ENCODE measurements at regions not wholly inside any gene's neighbourhood (a gene's known extent, or its start where the extent isn't known, plus 50 kb on each side); places are given as distances from the start of the nearest gene placed in this dataset.

DNA sequence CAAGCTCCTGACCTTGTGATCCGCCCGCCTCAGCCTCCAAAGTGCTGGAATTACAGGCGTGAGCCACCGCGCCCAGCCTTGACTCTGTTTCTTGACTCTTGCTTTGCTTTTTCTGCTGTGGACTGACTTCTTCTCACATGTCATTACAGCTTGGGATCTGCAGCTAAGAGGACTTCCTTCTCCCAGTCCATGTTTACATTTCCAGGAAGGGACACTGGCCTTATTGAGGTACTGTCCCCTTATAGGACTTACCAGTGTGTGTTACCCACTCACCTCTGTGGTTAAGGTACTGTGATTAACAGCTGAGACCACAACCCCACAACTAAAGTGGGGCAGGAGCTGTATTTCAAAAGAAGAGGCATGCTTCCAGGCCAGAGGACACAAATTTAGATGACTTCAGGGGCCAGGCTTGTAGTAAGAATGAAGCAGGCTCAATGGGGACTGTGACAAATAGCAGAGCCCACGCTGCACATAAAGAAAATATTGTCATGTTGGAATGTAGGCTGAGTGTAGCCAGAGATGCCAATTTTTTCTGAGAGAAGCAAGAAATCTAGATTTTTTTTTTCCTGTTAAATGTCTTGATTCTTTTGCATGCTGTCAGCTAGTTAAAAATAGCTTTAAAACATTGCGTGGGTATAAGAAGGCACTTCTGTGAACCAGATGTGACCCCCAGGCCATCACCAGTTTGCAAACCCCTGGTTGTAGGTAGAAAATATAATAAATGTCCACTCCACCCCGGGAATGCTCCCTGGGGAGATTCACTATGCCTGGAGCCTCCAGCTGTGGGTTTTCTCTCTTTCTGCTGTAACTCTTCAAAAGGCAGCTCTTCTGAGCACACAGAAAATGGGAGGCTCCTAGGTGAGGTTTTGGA lies 75.0 kb downstream of the PTPDC1 start:
- no peak for DNase-seq (ENCODE audit: low read depth in 3 of 3, low spot score in 1 of 3)

DNA sequence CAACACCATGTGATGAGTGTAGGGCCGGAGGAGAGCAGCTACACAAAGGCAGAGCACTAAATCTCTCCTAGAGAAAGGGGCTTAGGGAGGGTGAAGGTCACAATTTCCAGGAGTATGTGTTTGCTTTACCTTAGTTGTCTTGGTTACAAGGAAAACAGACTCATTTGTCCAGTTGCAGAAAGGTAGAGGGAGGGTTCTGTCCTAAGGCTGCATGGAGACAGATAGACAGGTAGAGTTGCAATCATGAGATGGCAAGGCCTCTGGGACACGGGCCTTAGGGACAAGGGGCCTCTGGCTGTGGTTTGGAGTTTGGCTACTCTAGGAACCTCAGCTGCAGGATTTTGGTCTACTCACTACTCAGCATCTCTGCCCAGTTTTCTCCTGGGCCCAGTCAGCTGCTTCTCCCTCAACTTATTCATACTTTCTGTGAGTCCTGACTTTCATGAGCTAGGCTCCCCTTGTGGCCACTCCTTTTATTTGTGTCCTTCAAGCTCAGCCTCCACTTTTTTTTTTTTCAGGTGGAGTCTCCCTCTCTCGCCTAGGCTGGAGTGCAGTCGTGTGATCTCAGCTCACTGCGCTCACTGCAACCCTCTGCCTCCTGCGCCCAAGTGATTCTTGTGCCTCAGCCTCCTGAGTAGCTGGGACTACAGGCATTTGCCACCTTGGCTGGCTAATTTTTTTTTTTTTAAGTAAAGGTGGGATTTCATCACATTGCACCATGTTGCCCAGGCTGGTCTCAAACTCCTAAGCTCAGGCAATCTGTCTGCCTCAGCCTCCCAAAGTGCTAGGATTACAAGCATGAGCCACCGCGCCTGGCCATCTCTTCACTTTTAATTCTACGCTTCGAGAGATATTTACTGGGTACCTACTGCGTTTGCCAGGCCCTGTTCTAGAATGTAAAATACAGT lies 76.6 kb downstream of the PTPDC1 start:
- no peak for DNase-seq (ENCODE audit: low read depth in 3 of 3, low spot score in 1 of 3)

GRCh38 chr9:94161673-94162072 lies 77.4 kb downstream of the PTPDC1 start:
- DNase-seq (ENCODE audit: low read depth in 3 of 3, low spot score in 1 of 3), result no peak

DNA sequence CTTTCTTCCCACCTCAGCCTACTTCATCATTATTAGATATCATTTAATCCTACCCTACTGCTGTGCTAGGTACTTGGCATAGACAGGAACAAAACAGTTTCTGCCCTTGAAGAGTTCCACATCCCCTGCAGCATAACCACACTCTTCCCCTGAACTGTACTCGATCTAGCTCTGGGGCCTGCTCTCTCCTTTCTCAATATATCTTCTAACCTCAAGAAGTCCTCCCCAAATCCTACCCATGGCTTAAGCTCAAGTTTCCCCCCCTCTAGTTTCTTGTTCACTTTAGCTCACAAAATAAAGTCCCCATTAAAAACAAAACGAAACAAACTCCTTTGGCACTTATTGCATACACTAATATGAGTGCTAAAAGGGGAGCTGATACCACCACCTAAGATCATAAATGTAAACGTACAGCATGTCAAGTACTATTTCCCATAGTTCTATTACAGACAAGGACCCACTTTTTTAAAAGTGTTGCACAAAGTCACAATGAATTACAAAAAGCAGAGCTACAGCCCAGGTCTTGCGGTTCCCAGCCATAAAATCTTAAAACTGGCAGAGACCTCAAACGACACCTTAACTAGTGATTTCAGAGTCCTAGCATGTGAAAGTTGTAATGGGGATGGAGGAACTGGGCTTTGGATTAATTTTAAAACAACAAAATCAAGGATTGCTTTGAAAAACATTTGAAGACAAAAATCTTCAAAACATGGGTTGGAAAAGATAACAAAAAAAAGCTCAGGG lies 80.7 kb downstream of the PTPDC1 start:
- DNase-seq (ENCODE audit: low read depth in 3 of 3, low spot score in 1 of 3), result no peak

GRCh38 chr9:94165592-94166235 lies 81.5 kb downstream of the PTPDC1 start:
- DNase-seq (ENCODE audit: low read depth in 3 of 3, low spot score in 1 of 3), result peak; percentile 86 to 95 (median 94)

DNA sequence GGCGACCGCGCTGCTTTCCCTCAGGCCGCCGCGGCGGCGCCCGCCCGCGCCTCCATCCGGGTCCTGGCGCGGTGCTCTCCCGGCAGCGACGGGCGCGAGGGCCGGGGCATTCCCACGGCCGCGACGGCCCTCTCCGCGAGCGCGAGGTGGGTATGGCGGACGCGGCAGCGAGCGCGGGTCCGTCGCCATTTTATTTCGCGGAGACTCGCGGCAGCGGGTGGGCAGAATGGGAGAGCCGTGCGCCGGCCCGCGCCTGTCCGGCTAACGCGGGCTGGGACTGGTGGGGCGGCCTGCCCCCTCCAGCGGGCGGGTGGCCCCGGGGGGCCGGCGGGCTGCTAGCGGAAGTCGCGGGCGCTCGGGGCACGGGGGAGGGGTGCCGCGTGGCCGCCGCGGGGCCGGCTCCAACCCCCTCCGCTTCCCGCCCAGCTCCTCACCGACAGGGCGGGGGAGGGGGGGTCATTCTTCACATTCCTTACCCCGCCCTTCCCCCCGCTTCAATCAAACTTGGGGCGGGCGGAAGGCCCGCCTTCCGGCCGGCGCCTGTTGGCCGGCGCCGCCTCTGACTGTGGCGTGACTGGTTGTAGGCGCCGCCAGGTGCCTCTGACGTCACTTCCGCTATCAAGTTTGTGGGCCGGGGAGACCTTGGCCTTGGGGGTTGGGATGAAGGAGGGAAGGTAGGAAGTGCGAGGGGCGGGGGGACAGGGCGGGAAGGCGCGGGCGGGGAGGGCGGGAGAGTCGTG lies 82.1 kb downstream of the PTPDC1 start:
- peak; percentile 86 for DNase-seq (ENCODE audit: low read depth in 3 of 3, low spot score in 1 of 3)

GRCh38 chr9:94166976-94167346 lies 82.7 kb downstream of the PTPDC1 start:
- DNase-seq (ENCODE audit: low read depth in 3 of 3, low spot score in 1 of 3), result no peak

GRCh38 chr9:94167376-94167890 lies 83.2 kb downstream of the PTPDC1 start:
- no peak for DNase-seq (ENCODE audit: low read depth in 3 of 3, low spot score in 1 of 3)

GRCh38 chr9:94168203-94169000 lies 84.1 kb downstream of the PTPDC1 start:
- no peak for DNase-seq (ENCODE audit: low read depth in 3 of 3, low spot score in 1 of 3)

DNA sequence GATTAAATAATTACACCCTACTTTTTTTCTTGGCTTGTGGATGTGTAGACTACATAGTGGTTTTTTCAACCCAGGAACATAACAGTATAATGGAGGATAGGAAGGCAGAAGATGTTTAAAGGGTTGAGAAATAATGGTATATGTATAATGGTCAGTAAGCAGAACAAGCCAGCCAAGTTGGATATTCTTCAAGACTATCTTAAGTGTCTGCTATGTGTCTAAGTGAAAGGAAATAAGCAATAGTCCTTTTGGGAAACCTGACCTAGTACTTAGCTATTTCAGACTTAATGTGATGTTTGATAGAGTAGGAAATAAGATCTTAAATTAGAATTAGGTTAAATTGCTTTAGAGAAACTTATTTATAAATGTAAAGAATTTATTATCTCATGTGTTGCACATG lies 85.7 kb downstream of the PTPDC1 start:
- DNase-seq (ENCODE audit: low read depth in 3 of 3, low spot score in 1 of 3), result no peak

- DNase-seq (ENCODE audit: low read depth in 3 of 3, low spot score in 1 of 3), result no peak
These were observed 85.5 kb upstream of the ZNF169 start for GRCh38 chr9:94173632-94174031.

- DNase-seq (ENCODE audit: low read depth in 3 of 3, low spot score in 1 of 3), result no peak
These were observed 84.9 kb upstream of the ZNF169 start for GRCh38 chr9:94174164-94174563.

GRCh38 chr9:94175669-94176068 lies 83.4 kb upstream of the ZNF169 start:
- DNase-seq (ENCODE audit: low read depth in 3 of 3, low spot score in 1 of 3), result no peak

DNA sequence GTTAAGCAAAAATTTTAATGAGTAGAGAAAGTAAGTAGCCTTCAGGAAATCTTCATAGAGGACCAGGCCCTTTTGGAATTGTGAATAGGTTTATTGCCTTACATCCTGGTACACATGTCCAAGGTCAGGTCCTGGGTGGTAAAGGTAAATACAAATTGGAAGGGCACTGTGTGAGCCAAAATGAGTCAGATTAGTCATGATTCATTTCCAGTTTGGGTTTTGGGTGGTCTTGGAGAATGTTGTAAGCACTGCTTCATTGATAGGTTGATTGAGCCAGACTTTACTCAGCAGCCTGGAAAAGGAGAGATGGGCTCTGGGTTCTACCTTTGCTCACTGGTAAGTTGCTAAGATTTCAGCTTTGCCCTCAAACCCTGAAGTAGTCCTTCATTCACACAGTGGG lies 82.5 kb upstream of the ZNF169 start:
- DNase-seq (ENCODE audit: low read depth in 3 of 3, low spot score in 1 of 3), result no peak

DNA sequence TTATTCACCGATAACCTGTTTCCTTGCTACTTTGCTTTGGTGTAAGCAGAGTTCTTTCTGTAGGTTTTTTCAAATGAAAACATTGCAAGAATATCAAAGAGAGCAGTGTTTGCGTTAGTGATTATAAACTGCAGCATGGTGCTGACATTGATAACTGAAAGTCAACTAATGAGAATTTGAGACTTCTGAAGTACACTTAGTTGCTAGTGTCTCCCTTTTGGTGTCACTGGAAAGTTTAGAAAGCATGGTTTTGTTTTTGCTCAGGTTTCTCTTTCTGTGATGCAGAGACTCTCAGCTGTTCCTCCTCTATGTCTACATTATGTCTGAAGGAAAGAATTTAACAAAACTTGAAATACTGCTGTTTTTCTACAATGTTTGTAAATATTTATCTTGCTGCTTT lies 80.2 kb upstream of the ZNF169 start:
- DNase-seq (ENCODE audit: low read depth in 3 of 3, low spot score in 1 of 3), result no peak

DNA sequence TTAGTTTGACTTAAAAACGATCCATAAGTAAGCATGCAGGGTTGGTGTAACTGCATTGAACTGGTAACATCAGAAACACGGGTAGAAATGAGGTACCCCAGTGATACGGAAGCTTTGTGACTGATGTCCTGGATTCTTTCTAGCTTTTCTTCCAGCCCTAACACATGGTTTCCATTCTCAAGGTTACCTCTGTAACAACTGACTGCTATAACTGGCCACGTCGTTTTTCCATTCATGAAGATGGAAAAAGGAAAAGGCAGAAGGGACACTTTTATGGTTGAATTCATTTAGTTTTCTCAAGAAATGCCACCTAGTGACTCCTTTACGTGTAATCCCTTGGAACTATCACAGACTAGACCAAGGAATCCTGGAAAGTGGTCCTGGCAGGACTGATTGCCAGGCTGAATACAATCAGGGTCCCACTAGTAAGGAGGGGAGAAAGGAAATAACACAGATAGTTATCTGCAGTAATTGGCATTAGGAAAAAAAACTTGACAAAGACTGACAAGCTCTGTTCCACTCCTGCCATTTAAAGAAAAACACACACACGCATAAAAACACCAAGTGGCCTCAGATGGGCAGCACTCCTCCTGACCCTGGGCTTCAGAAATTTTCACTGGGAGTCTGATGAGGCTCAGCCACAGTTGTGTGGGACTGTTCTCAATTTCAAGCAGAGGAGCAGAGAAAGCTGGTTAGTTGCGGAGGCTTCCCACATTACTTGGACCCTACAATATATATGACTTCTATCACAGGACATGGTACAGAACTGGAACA lies 77.5 kb upstream of the ZNF169 start:
- DNase-seq (ENCODE audit: low read depth in 3 of 3, low spot score in 1 of 3), result no peak

GRCh38 chr9:94182532-94182931 lies 76.6 kb upstream of the ZNF169 start:
- DNase-seq (ENCODE audit: low read depth in 3 of 3, low spot score in 1 of 3), result no peak

- DNase-seq (ENCODE audit: low read depth in 3 of 3, low spot score in 1 of 3), result no peak
These were observed 75.7 kb upstream of the ZNF169 start for GRCh38 chr9:94183240-94183999.

Data from stimulated activated CD4-positive, alpha-beta T cell treated with anti-CD3 and anti-CD28 coated beads, TNF-alpha, amount 100 ng/mL, for 1 hour (primary cell).